NCI-H2227 (cell line): ENCODE measurements at regions not wholly inside any gene's neighbourhood (a gene's known extent, or its start where the extent isn't known, plus 50 kb on each side); places are given as distances from the start of the nearest gene placed in this dataset.
"Not testable (repeated sequence)": the region's sequence is repeated elsewhere in the genome, so short reads cannot be mapped to it uniquely, and the experiment has no call there.

Source experiments
- DNase-seq: peaks from one replicate; lab custom pipeline; 2025; ENCODE audit not compliant: unreplicated experiment; lab: John Stamatoyannopoulos, UW

GRCh38 chr21:20802201-20802600 lies 196.0 kb upstream of the NCAM2 start:
- no peak for DNase-seq

- DNase-seq = no peak
These were observed 195.5 kb upstream of the NCAM2 start for GRCh38 chr21:20802631-20803260.

DNA sequence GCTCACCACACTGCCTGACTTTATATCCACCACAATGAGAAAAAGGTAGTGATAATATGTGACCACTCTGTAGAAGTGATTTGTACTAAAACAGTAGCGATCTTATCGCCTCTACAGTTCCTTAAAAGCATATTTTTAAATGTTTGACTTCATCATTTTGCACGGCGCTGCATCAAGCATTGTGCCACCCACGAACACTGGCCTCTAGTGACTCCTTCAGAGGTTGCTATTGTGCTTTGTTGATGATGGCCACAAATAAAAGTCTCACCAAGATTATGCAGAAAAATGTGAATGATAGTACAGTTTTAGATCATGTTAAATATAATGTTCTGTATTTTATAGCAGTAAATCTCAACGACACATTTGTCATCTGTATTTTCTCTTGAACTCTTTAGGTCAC lies 186.5 kb upstream of the NCAM2 start:
- no peak for DNase-seq

GRCh38 chr21:20814090-20814489 lies 184.1 kb upstream of the NCAM2 start:
- DNase-seq = no peak

- no peak for DNase-seq
These were observed 175.5 kb upstream of the NCAM2 start for GRCh38 chr21:20822666-20823065.

DNA sequence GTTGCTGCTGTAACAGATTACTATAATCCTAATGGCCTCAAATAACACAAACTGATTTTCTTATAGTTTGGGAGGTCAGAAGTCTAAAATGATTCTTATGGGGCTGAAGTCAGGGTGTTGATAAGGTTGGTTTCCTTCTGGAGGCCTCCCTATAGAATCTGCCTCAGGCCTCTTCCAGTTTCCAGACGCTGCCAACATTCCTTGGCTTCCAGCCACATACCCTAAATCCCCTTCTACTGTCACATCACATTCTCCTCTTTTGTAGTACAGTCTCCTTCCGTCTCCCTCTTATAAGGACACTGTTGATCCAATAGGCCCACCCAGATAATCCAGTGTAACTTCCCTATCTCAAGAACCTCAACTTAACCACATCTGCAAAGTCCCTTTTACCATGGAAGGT lies 145.3 kb upstream of the NCAM2 start:
- DNase-seq = no peak

DNA sequence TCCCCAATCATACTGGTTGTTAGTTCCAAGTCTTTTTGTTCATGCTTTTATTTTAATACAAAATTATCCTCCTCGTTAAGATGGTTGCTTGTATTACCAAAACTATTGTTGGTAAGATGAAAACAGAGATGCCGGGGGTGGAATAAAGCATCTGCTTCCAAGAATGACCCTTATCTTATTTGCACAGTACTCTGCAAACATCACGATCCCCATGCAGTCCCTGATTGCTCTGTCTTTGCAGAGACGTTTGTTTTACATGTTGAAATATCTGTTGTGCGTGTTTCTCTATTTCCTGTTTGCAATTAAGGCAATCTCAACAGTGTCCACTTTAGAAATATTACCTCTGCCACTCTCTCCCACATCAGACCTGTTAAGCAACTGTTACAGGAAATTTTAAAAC lies 141.3 kb upstream of the NCAM2 start:
- DNase-seq = no peak

DNA sequence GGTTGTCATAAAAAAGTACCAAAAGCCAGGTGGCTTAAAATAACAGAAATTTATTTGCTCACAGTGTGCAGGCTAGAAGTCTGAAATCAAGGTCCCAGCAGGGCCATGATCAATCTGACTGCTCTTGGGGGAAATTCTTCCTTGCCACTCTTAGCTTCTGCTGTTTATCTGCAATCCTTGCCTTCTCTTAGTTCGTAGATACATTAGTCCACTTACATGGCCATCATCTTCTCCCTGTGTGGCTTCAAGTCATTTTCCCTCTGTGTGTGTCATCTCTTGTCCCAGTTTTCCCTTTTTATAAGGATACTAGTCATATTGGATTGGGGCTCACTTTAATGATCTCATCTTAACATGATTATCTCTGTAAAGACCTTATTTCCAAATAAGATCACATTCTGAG lies 124.0 kb upstream of the NCAM2 start:
- DNase-seq = no peak

- no peak for DNase-seq
These were observed 122.5 kb upstream of the NCAM2 start for GRCh38 chr21:20875742-20876141.

- DNase-seq = no peak
These were observed 120.2 kb upstream of the NCAM2 start for GRCh38 chr21:20877976-20878375.

- DNase-seq = peak; percentile 19
These were observed 115.5 kb upstream of the NCAM2 start for GRCh38 chr21:20882462-20883407.

GRCh38 chr21:20883408-20883800 lies 114.8 kb upstream of the NCAM2 start:
- DNase-seq = no peak

DNA sequence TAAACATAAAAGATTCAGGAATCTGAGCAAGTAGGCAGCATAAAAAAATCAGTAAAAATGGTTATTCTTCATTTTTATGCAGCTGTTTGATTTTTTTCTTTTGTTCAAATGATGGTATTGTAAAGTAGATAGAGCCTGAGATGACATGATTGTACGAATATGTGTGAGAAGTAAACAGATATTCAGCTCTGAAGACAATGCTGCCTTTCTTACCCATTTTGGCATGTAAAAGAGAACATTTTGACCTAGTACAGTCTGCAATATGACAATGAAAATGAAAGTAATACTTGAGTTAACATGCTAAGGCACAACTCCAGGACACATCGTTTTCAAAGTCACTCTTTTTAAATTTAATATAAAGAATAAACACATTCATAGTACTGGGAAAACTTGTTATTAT lies 95.7 kb upstream of the NCAM2 start:
- DNase-seq = no peak

DNA sequence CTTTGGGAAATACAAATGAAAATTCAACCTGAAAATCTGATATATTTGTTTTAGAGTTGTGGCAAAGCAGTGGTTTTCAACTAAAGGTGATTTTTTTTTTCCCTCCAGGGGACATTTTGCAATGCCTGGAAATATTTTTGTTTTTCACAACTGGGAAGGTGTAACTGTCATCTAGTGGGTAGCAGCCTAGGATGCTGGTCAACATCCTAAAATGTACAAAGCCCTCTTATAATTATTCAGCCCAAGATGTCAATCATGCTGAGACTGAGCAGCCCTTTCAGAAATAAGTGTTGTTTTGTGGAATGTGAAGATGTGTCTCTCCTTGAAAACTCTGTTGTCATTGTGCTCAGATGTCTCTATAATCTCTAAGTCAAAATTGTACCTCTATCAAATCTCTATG lies 95.2 kb upstream of the NCAM2 start:
- no peak for DNase-seq

DNA sequence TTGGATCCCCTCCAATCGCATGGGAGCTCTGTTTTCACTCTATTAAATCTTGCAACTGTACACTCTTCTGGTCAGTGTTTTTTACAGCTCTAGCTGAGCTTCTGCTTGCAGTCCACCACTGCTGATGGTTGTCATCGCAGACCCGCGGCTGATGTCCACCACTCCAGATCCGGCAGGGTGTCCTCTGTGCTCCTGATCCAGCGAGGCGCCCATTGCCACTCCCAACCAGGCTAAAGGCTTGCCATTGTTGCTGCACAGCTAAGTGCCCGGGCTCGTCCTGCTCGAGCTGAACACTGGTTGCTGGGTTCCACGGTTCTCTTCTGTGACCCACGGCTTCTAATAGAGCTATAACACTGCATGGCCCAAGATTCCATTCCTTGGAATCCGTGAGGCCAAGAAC lies 70.7 kb upstream of the NCAM2 start:
- DNase-seq = not testable (repeated sequence)

GRCh38 chr21:20942523-20942922 lies 55.7 kb upstream of the NCAM2 start:
- DNase-seq = no peak

GRCh38 chr21:20943561-20943997 lies 54.6 kb upstream of the NCAM2 start:
- peak; percentile 52 for DNase-seq

GRCh38 chr21:20944139-20944538 lies 54.1 kb upstream of the NCAM2 start:
- DNase-seq = peak; percentile 7

- no peak for DNase-seq
These were observed 51.5 kb upstream of the NCAM2 start for GRCh38 chr21:20946701-20947100.
